CD14-positive monocyte (primary cell): ENCODE measurements at regions not wholly inside any gene's neighbourhood (a gene's known extent, or its start where the extent isn't known, plus 50 kb on each side); places are given as distances from the start of the nearest gene placed in this dataset.
"Not testable (repeated sequence)": the region's sequence is repeated elsewhere in the genome, so short reads cannot be mapped to it uniquely, and the experiment has no call there.

Experiments used
- DNase-seq, 3 donors: peaks; one replicate each; pipeline ENCODE4 v3.0.0-alpha.2; 2011 to 2022
- H2AFZ ChIP-seq: 2 replicates; pipeline ENCODE4 v1.6.0; 2012; ENCODE audit warnings: mild to moderate bottlenecking, low read depth, low read length, inconsistent platforms; ENCODE audit not compliant: insufficient read depth, poor library complexity, severe bottlenecking
- H3K27ac ChIP-seq, 2 donors: 1 replicate in 1 of 2; 2 replicates in 1 of 2; pipeline ENCODE4 v1.5.1; 2012 to 2013; ENCODE audit warnings: low read length in 2 of 2, control low read depth in 1 of 2, inconsistent platforms in 1 of 2, low read depth in 1 of 2, mild to moderate bottlenecking in 1 of 2
- H3K27me3 ChIP-seq, 2 donors: one replicate each; pipeline versions ENCODE4 v1.6.0 to v1.6.1; 2011 to 2013; ENCODE audit warnings: low read length in 2 of 2; ENCODE audit not compliant: control insufficient read depth in 2 of 2, insufficient read depth in 2 of 2
- H3K36me3 ChIP-seq, 2 donors: replicated peaks in 1 of 2; 1 replicate in 1 of 2; 2 replicates in 1 of 2; pipeline versions ENCODE4 v1.5.1 to v1.6.1; 2012 to 2013; ENCODE audit warnings: low read length in 2 of 2, control low read depth in 1 of 2, inconsistent platforms in 1 of 2, mild to moderate bottlenecking in 1 of 2; ENCODE audit not compliant: insufficient read depth in 2 of 2, control insufficient read depth in 1 of 2
- H3K4me1 ChIP-seq, 2 donors: 1 replicate in 1 of 2; 2 replicates in 1 of 2; pipeline versions ENCODE4 v1.5.1 to v1.6.1; 2012 to 2013; ENCODE audit warnings: low read length in 2 of 2, control low read depth in 1 of 2, inconsistent platforms in 1 of 2, mild to moderate bottlenecking in 1 of 2, moderate library complexity in 1 of 2; ENCODE audit not compliant: insufficient read depth in 2 of 2, control insufficient read depth in 1 of 2
- H3K4me2 ChIP-seq: replicated peaks from 2 replicates; pipeline ENCODE3; 2012; ENCODE audit warnings: low read length, moderate library complexity, mild to moderate bottlenecking; ENCODE audit not compliant: poor library complexity, severe bottlenecking; ENCODE audit errors: extremely low read depth
- H3K4me3 ChIP-seq, 3 experiments: fragments of 200-600 bp in 1 of 3; sonication (generic) in 1 of 3; replicated peaks in 1 of 3; 1 replicate in 2 of 3; 2 replicates in 1 of 3; pipeline ENCODE4 v1.5.1; 2011 to 2013; ENCODE audit warnings: low read length in 3 of 3, mild to moderate bottlenecking in 3 of 3, control low read depth in 2 of 3, low read depth in 2 of 3, inconsistent platforms in 1 of 3, moderate library complexity in 1 of 3
- H3K79me2 ChIP-seq: 2 replicates; pipeline ENCODE4 v1.6.0; 2012; ENCODE audit warnings: mild to moderate bottlenecking, control low read depth, inconsistent platforms, low read length, moderate library complexity; ENCODE audit not compliant: insufficient read depth
- H3K9ac ChIP-seq: 2 replicates; pipeline ENCODE4 v1.6.0; 2017; ENCODE audit warnings: low read length, mild to moderate bottlenecking; ENCODE audit not compliant: insufficient read depth, poor library complexity, severe bottlenecking
- H3K9me3 ChIP-seq, 2 donors: replicated peaks in 1 of 2; 1 replicate in 1 of 2; 2 replicates in 1 of 2; pipeline versions ENCODE4 v1.5.1 to v1.6.1; 2012 to 2013; ENCODE audit warnings: low read length in 2 of 2, control low read depth in 1 of 2; ENCODE audit not compliant: control insufficient read depth in 1 of 2, insufficient read depth in 1 of 2
- H4K20me1 ChIP-seq: 2 replicates; pipeline ENCODE4 v1.6.0; 2012; ENCODE audit warnings: mild to moderate bottlenecking, low read length, control low read depth, moderate library complexity; ENCODE audit not compliant: insufficient read depth
- H3K27ac Mint-ChIP-seq, 7 donors: one replicate each; pipeline ENCODE4 v1.8.0; 2020; ENCODE audit warnings: mild to moderate bottlenecking in 7 of 7, mixed read lengths in 7 of 7, moderate library complexity in 6 of 7, inconsistent platforms in 2 of 7
- H3K27me3 Mint-ChIP-seq, 3 donors: one replicate each; pipeline ENCODE4 v1.8.0; 2021 to 2022; ENCODE audit warnings: low read depth in 3 of 3, mild to moderate bottlenecking in 3 of 3, mixed read lengths in 3 of 3, moderate library complexity in 3 of 3, inconsistent platforms in 1 of 3
- H3K36me3 Mint-ChIP-seq, 2 donors: one replicate each; pipeline ENCODE4 v1.8.0; 2020; ENCODE audit warnings: mixed read lengths in 2 of 2, inconsistent platforms in 1 of 2, mild to moderate bottlenecking in 1 of 2
- H3K4me1 Mint-ChIP-seq: one replicate; pipeline ENCODE4 v1.8.0; 2020; ENCODE audit warnings: mild to moderate bottlenecking, mixed read lengths
- H3K4me3 Mint-ChIP-seq, 2 donors: one replicate each; pipeline ENCODE4 v1.8.0; 2020; ENCODE audit warnings: mild to moderate bottlenecking in 2 of 2, mixed read lengths in 2 of 2, moderate library complexity in 1 of 2
- H3K9me3 Mint-ChIP-seq, 7 donors: one replicate each; pipeline ENCODE4 v1.8.0; 2020 to 2022; ENCODE audit warnings: mixed read lengths in 7 of 7, mild to moderate bottlenecking in 6 of 7, moderate library complexity in 6 of 7, inconsistent platforms in 2 of 7
- CTCF ChIP-seq: fragments of 200-600 bp; IDR thresholded peaks from one replicate; pipeline ENCODE4 v1.8.0; 2022; ENCODE audit warnings: antibody characterized with exemption, mild to moderate bottlenecking
- intact Hi-C, 2 donors: fragments of 100-400 bp; cut with micrococcal nuclease; formaldehyde crosslinking; loops; one replicate each; pipeline versions ENCODE4 v1.15.0 to v1.15.1; 2023

- intact Hi-C loops: no loop called here
- Histone ChIP-seq H3K79me2 (no peaks in the 10 kb centered on the region), H3K9ac (no peak overlapping the region), H3K4me1 (no peaks in the 10 kb centered on the region), H3K36me3 (no peaks in the 10 kb centered on the region), H3K27me3 (no peaks in the 10 kb centered on the region), H2AFZ (no peak overlapping the region), H3K27ac (no peak overlapping the region), H3K4me2 (no peak overlapping the region), H3K4me3 (no peak overlapping the region), H3K9me3 (no peaks in the 10 kb centered on the region), H4K20me1 (no peaks in the 10 kb centered on the region)
- H3K27ac Mint-ChIP-seq: no peak overlapping the region
- no peaks in the 10 kb centered on the region for H3K4me1 Mint-ChIP-seq
- no peak overlapping the region for H3K4me3 Mint-ChIP-seq
- no peak for DNase-seq
- no peaks in the 10 kb centered on the region for H3K36me3 Mint-ChIP-seq
- no peaks in the 10 kb centered on the region for H3K27me3 Mint-ChIP-seq
- H3K9me3 Mint-ChIP-seq: peaks cover 0 to 6% (median 1%) of the 10 kb centered on the region in 7 donors
- TF ChIP-seq CTCF: no peak
These were observed 919.5 kb downstream of the DTWD2 start for GRCh38 chr5:118068886-118069285.

GRCh38 chr5:118063836-118064235, 924.5 kb downstream of the DTWD2 start:
- H3K27ac ChIP-seq, H2AFZ ChIP-seq, H3K9ac ChIP-seq, H3K9me3 Mint-ChIP-seq, H3K4me1 Mint-ChIP-seq, H3K27me3 ChIP-seq, H3K4me1 ChIP-seq, H3K79me2 ChIP-seq, intact Hi-C loops, H3K4me3 Mint-ChIP-seq, H3K36me3 Mint-ChIP-seq, H3K4me3 ChIP-seq, H4K20me1 ChIP-seq, H3K27me3 Mint-ChIP-seq, H3K4me2 ChIP-seq, H3K27ac Mint-ChIP-seq, DNase-seq, H3K36me3 ChIP-seq, H3K9me3 ChIP-seq: not testable (repeated sequence)
